NCI-H524 (cell line): ENCODE measurements at regions not wholly inside any gene's neighbourhood (a gene's known extent, or its start where the extent isn't known, plus 50 kb on each side); places are given as distances from the start of the nearest gene placed in this dataset.

ENCODE experiments used
- DNase-seq, 2 experiments: peaks; one replicate each; lab custom pipeline; 2025; lab: John Stamatoyannopoulos, UW

DNA sequence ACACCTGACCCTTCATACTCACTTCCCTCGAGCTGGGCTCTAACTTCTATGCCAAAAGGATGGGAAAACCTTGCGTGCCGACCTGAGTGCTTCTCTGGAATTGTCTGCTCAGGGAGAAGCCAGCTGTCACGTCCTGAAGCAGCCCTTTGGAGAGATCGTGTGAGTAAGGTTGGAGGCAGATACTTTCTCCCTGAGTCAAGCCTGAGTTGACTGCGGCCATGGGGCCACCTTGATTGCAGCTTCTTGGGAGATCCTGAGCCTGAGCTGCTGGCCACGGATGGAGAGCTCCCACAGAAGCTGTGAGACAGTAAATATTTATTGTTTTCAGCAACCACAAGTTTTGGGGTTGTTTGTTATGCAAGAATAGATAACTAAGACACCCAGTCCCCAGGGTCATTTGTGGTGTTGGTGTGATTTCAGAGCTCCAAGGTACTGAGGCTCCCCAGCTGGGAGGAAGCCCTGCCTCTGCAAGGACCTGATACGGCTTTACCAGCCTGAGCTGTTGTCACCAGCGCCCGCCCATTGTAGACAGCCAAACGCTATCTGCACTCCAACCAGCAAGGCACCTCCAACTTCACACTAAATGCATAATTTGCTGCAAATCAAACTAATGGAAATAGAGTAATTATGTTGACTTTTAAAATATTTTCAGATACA is 531.6 kb downstream of the PTPRU start:
- peak in 1 of 2 experiments; percentile 4 for DNase-seq

DNA sequence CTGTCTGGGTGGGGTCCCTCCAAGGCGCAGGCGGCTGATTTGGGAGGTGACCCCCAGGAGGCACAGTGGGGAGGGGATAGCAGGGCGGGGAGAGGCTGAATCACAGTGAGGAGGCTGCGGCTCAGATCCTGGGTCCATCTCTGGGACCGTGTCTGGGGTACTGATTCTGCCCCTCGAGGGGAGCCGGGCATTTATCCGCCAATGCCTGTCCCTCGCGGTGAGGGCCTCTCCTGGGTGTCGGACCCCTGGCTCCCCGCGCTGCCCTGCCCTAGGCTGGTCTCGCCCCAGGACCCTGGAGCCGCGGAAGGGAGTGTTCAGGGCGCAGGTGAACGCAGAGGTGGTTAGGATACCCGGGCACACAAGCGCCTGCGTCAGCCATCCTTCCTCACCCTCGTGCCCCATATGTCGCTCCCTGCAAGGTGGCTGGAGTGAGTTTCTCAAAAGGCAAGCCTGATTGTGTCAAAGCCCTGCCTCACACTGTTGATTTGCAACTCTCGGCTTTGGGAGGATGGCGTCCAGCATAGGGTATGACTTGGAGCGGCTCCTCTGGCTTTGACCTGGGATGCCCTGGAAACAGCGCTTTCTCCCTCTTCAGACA is 530.9 kb downstream of the PTPRU start:
- DNase-seq: no peak

GRCh38 chr1:29762635-29763034 is 526.3 kb downstream of the PTPRU start:
- no peak for DNase-seq

GRCh38 chr1:29761159-29761928 is 525.0 kb downstream of the PTPRU start:
- no peak for DNase-seq

- no peak for DNase-seq
Measured at GRCh38 chr1:29760067-29760564, 523.8 kb downstream of the PTPRU start.

DNA sequence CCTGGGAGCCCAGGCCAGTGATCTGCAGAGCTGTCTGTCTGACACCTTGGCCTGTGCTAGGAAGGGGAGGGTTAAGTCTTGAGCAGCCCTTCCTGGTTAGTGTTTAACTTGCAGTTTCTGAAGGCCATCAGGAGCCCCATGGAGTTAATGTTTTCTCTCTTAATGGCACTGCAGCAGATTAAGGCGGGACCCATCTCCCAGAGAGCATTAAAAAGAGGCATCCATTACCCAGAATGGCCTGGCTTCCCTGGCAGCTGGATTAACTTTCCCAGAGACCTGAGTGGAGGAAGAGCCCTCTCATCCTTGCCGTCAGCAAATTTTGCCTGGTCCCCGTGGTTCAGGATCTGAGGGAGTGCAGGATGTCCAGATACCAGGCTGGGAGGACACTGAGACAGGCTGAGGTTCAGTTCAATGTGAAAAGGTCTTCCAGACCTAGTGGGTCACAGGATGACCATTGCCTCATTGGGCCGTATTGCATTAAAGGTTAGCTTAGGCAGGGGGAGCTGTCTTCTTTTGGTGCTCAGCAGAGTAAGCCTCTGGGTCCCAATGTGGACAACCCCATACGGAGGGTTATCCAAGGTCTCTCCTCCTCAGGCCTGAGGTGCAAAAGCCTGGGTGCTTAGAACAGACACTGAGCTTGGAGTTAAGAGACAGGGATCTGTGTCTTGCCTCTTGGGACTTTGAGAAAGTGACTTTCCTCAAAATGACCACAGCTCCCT is 522.6 kb downstream of the PTPRU start:
- DNase-seq: peak in 1 of 2 experiments; percentile 10

- no peak for DNase-seq
Measured at GRCh38 chr1:29757866-29758780, 521.8 kb downstream of the PTPRU start.

- DNase-seq: no peak
Measured at GRCh38 chr1:29756901-29757725, 520.8 kb downstream of the PTPRU start.

DNA sequence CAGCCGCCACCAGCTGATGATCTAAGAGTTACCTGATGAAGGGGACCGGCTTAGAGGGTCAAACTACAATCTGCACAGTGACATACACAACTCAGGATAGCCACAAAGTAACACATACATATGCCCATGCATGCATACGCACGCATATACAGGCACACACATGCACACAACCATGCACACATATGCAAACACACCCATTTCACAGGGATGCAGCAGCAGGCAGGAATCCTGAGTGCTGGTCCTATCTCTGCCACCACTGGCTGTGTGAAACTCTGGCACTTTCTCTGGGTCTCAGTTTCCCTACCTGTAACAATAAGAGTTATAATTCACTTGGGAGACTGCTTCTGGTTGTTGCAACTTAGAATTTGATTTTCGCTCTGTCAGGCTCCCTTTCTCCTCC is 520.2 kb downstream of the PTPRU start:
- peak in 1 of 2 experiments; percentile 57 for DNase-seq

GRCh38 chr1:29756085-29756484 is 519.8 kb downstream of the PTPRU start:
- peak; percentile 66 to 72 for DNase-seq

DNA sequence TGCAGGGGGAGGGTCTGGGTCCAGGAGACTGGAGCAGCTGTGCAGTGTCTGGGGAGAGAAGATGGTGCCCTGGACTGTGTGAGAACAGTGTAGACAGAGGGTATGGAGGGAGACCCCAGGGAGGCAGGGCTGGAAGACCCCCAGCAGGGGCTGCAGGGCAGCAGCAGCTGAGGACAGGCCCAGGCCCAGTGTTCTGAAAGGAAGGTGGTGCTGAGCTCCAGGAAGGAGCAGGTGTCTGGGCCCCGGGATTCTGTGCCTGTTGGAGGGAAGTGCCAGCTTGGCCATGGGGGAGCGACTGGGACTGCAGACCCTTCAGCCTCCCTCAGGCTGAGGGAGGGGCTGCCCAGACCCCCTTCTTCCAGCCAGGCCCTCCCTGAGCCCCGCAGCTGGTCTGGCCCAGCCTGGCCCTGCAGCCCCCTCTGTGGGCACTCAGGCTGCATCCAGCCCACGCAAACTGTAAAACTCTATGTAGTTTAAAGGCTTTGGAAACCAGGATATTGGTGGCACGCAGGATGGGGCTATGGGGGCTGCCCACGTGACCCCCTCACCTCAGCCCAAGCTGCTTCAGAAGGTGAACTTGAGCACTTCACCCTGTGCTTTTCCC is 519.2 kb downstream of the PTPRU start:
- peak in 1 of 2 experiments; percentile 30 for DNase-seq

GRCh38 chr1:29754573-29755375 is 518.5 kb downstream of the PTPRU start:
- peak in 1 of 2 experiments; percentile 26 for DNase-seq

DNA sequence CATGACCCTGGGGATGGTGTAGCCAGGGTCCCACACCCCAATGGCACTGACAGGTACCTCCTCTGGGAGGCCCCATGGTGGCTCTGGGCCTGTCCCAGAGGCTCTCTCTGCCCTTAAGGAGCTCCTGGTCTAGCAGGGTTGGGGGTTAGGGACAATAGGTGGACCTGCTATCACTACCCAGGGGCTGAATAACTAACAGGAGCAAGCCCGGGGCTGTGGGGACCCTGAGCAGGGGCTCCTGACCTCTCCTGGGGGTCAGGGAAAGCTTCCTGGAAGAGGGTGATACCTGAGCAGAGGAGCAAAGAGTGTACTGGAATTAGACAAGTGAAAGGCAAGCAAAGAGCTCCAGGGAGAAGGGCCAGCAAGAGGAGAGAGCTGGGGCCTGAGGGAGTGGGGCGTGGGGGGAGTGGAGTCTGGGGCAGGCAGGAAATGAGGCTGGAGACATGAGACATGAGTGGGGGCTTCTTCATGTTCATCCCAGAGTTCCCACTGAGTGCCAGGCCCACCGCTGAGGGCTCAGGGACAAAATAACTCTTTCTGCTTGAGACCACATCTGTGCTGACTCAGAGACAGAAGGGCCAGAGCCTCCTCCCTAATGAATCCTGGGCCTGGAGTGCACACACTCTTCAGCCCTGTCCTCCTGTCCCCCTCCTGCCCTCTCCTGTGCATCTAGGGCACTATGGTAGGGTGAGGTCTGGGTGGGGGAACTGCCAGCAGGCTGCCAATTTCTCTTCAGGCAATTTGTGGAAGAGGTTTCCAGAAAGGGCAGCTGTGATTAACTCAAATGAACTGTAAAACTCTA is 517.6 kb downstream of the PTPRU start:
- DNase-seq: peak; percentile 40 to 75

GRCh38 chr1:29753244-29753643 is 516.9 kb downstream of the PTPRU start:
- no peak for DNase-seq

- no peak for DNase-seq
Measured at GRCh38 chr1:29752141-29752540, 515.8 kb downstream of the PTPRU start.

GRCh38 chr1:29749024-29749945 is 513.0 kb downstream of the PTPRU start:
- DNase-seq: peak in 1 of 2 experiments; percentile 4

DNA sequence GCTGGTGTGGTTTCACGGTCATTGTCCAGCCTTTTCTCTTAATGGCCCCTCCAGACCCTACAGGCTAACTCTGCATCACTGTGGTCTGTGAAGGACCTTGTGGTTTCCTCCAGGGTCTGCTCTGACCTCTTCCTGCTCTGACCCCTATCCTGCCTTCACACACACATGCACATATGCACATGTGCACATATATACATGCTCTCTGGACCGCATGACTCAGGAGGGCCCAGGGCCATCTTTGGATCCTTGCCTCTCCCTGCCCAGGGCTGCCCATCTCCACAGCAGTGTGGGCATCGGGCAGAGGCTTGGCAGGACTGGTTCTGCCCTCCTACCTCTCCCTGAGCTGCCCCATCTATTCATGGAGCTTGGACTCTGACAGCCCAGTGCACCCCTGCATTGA is 510.9 kb downstream of the PTPRU start:
- no peak for DNase-seq
